Pancreas (tissue), 10 donors: ENCODE measurements at regions not wholly inside any gene's neighbourhood (a gene's known extent, or its start where the extent isn't known, plus 50 kb on each side); places are given as distances from the start of the nearest gene placed in this dataset.
"Not testable (repeated sequence)": the region's sequence is repeated elsewhere in the genome, so short reads cannot be mapped to it uniquely, and the experiment has no call there.

ENCODE experiments used
- ATAC-seq, 4 donors: fragments of 200-7000 bp; cut with Tn5 transposase; one replicate each; pipeline versions ENCODE4 v1.8.0 to v1.9.1; 2020; ENCODE audit warnings: mild to moderate bottlenecking in 4 of 4, moderate library complexity in 4 of 4
- DNase-seq, 6 donors: peaks; one replicate each; pipeline ENCODE4 v3.0.0-alpha.2; 2020
- FAIRE-seq: peaks from 2 replicates; lab custom pipeline; 2012; peaks lifted over from hg19 to GRCh38; lab: Jason Lieb, UNC
- H3K27ac ChIP-seq, 4 donors: fragments of 200-600 bp; sonication (generic); 1 replicate in 3 of 4; 2 replicates in 1 of 4; pipeline versions ENCODE4 v1.5.0 to v1.8.0; 2020
- H3K27me3 ChIP-seq, 4 donors: fragments of 200-600 bp; one replicate each; pipeline ENCODE4 v1.8.0; 2021
- H3K36me3 ChIP-seq, 3 donors: fragments of 200-600 bp; sonication (generic) in 1 of 3; one replicate each; pipeline versions ENCODE4 v1.5.0 to v1.8.0; 2020 to 2021
- H3K4me1 ChIP-seq, 3 donors: fragments of 200-600 bp; one replicate each; pipeline ENCODE4 v1.8.0; 2021
- H3K4me3 ChIP-seq, 4 donors: fragments of 200-600 bp; sonication (generic) in 2 of 4; one replicate each; pipeline versions ENCODE4 v1.5.0 to v1.8.0; 2020 to 2021
- H3K9me3 ChIP-seq, 4 donors: fragments of 200-600 bp; one replicate each; pipeline ENCODE4 v1.8.0; 2021
- WGBS, 2 donors: extraction: QIAGEN DNeasy Blood & Tissue Kit; methylation state at CpG; one replicate each; pipeline ENCODE4 v1.1.7; 2013; 5-methylcytosine and 5-hydroxymethylcytosine counted together
- intact Hi-C, 3 donors: fragments of 100-400 bp; cut with DNase I; formaldehyde crosslinking; loops; one replicate each; pipeline versions ENCODE4 v1.11.1 to v1.14.2; 2022
- TF ChIP-seq, protein P1 (sequence below), 4 donors: fragments of 200-600 bp; sonication (generic) in 3 of 4; IDR thresholded peaks; one replicate each; pipeline versions ENCODE4 v1.5.0 to v1.8.0; 2021; ENCODE audit warnings: antibody characterized with exemption in 4 of 4
- donor health status: healthy with polysubstance abuse.
- donor health status: DM: no; HTN: no; CAD: no; lungs with moderate emphysema.
- donor health status: DM: no; HTN: no; CAD: no.
- donor health status: control.
- donor health status: control.
- donor health status: Bipolar disorder and iron deficiency.
- donor health status: DM: yes; HTN: yes; CAD: no.
- donor health status: DM: no; HTN: no; CAD: no.
- donor health status: DM: no; HTN: no; CAD: no.
- donor health status: DM: yes; HTN: yes; CAD: no.

DNA sequence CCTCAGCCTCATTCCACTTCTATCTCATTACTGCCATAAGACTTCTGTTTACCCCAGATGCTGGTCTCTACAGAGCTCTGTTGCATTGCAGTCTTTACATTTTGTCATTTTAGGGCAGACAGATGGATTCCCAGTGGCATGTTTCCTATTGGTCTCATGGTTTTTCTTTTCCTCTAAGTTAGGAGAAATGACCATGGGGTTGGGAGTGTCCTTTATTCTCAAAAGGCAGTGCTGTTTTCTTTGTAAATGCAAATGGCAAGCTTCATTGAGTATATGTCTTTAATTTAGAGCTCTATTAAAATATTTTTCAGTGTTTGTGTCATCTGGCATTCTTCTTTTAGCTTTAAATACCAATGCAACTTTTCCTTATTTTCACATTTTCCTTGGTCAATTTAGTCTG, 57.0 kb downstream of the MSTN start:
- H3K27me3 ChIP-seq: no peaks in the 10 kb centered on the region
- intact Hi-C loops: no loop called here
- FAIRE-seq (no peak), DNase-seq (no peak), ATAC-seq (no peak)
- no peak overlapping the region for H3K4me3 ChIP-seq
- TF ChIP-seq, protein P1, sequence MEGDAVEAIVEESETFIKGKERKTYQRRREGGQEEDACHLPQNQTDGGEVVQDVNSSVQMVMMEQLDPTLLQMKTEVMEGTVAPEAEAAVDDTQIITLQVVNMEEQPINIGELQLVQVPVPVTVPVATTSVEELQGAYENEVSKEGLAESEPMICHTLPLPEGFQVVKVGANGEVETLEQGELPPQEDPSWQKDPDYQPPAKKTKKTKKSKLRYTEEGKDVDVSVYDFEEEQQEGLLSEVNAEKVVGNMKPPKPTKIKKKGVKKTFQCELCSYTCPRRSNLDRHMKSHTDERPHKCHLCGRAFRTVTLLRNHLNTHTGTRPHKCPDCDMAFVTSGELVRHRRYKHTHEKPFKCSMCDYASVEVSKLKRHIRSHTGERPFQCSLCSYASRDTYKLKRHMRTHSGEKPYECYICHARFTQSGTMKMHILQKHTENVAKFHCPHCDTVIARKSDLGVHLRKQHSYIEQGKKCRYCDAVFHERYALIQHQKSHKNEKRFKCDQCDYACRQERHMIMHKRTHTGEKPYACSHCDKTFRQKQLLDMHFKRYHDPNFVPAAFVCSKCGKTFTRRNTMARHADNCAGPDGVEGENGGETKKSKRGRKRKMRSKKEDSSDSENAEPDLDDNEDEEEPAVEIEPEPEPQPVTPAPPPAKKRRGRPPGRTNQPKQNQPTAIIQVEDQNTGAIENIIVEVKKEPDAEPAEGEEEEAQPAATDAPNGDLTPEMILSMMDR (IDR thresholded peaks at IDR 0.05): no peak
- no peak overlapping the region for H3K27ac ChIP-seq
- no peaks in the 10 kb centered on the region for H3K9me3 ChIP-seq
- H3K36me3 ChIP-seq: no peaks in the 10 kb centered on the region
- H3K4me1 ChIP-seq: no peaks in the 10 kb centered on the region

DNA sequence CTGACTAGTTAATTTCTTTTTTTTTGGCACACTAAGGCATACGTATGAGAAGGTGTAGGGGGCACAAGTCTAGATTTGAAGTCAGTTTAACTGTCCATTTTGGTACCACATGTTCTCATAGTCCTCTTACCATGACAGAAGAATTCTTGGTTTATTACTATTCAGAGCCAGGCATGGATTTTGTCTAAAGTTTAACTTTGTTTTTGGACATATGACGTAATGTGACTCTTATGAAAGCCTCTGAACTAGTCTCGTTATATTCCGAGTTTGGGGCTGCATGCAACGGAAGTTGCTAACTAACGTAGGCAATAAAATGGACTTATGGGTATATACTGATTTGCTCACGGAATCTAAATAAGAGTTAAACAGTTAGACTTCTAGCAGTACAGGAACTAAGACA, 62.9 kb downstream of the MSTN start:
- Histone ChIP-seq H3K4me3 (no peak overlapping the region), H3K9me3 (no peaks in the 10 kb centered on the region), H3K4me1 (no peaks in the 10 kb centered on the region), H3K36me3 (no peaks in the 10 kb centered on the region), H3K27ac (no peak overlapping the region), H3K27me3 (no peaks in the 10 kb centered on the region)
- FAIRE-seq (no peak), ATAC-seq (no peak), DNase-seq (no peak)
- intact Hi-C loops: no loop called here
- TF ChIP-seq, protein P1 (IDR thresholded peaks at IDR 0.05): no peak
- WGBS, 2 donors: 86 to 90% methylated on average over 7 of the region's 7 CpGs

- 92 to 93% methylated on average over 2 of the region's 2 CpGs for WGBS, 2 donors
- H3K4me3 ChIP-seq, H3K4me1 ChIP-seq, ATAC-seq, H3K27ac ChIP-seq, H3K27me3 ChIP-seq, H3K36me3 ChIP-seq, FAIRE-seq, intact Hi-C loops, DNase-seq, H3K9me3 ChIP-seq: not testable (repeated sequence)
Observed at GRCh38 chr2:189998665-189999064, 63.9 kb downstream of the MSTN start.

DNA sequence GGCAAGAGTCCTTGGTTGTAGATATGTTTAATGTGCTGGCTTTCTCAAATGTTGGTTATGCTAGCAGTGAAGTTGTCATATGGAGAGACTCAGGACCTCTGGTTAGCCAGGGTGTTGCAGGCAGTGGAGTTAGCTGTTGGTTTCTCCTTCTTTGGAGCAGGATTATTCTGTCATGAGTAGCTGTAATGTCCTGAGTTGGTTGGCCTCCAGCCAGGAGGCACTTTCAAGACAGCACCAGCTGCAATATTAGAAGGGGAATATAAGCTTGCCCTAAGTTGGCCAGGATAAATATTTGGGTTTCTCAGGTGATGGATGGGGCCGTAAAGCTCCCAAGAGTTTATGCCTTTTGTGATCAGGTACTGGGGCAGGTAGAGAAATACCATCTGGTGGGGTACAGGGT, 65.5 kb downstream of the MSTN start:
- FAIRE-seq: no peak

GRCh38 chr2:189995679-189996078, 66.8 kb downstream of the MSTN start:
- intact Hi-C loops: no loop called here
- 80 to 90% methylated on average over 2 of the region's 2 CpGs for WGBS, 2 donors
- no peaks in the 10 kb centered on the region for H3K4me1 ChIP-seq
- no peak overlapping the region for H3K27ac ChIP-seq
- TF ChIP-seq, protein P1 (IDR thresholded peaks at IDR 0.05): no peak
- no peaks in the 10 kb centered on the region for H3K9me3 ChIP-seq
- no peak overlapping the region for H3K4me3 ChIP-seq
- H3K36me3 ChIP-seq: no peaks in the 10 kb centered on the region
- DNase-seq: no peak
- no peaks in the 10 kb centered on the region for H3K27me3 ChIP-seq
- ATAC-seq: no peak
- FAIRE-seq: no peak

More for the DNA sequence above, 65.5 kb downstream of the MSTN start:
- TF ChIP-seq, protein P1 (IDR thresholded peaks at IDR 0.05): no peak
- Histone ChIP-seq H3K4me3 (no peak overlapping the region), H3K9me3 (no peaks in the 10 kb centered on the region), H3K4me1 (no peaks in the 10 kb centered on the region), H3K27ac (no peak overlapping the region), H3K36me3 (no peaks in the 10 kb centered on the region), H3K27me3 (no peaks in the 10 kb centered on the region)
- intact Hi-C loops: no loop called here
- WGBS, 2 donors: 67 to 68% methylated on average over 1 of the region's 1 CpG
- DNase-seq (no peak), ATAC-seq (no peak)
